GM19324 (cell line): ENCODE measurements at regions not wholly inside any gene's neighbourhood (a gene's known extent, or its start where the extent isn't known, plus 50 kb on each side); places are given as distances from the start of the nearest gene placed in this dataset.

Source experiments
- ATAC-seq: cut with Tn5 transposase; IDR thresholded peaks from one replicate; pipeline ENCODE4 v1.9.1; 2021; ENCODE audit warnings: mild to moderate bottlenecking, moderate library complexity; ENCODE audit not compliant: unreplicated experiment, low FRiP score

GRCh38 chr6:101202867-101203374 lies 190.6 kb upstream of the GRIK2 start:
- ATAC-seq: no peak

GRCh38 chr6:101203664-101204063 lies 189.8 kb upstream of the GRIK2 start:
- ATAC-seq: no peak

- no peak for ATAC-seq
These were observed 185.4 kb upstream of the GRIK2 start for GRCh38 chr6:101208152-101208551.

GRCh38 chr6:101212640-101213039 lies 180.9 kb upstream of the GRIK2 start:
- no peak for ATAC-seq

- ATAC-seq: no peak
These were observed 171.5 kb upstream of the GRIK2 start for GRCh38 chr6:101222007-101222406.

- ATAC-seq: no peak
These were observed 168.8 kb upstream of the GRIK2 start for GRCh38 chr6:101224751-101225150.

GRCh38 chr6:101226677-101227135 lies 166.8 kb upstream of the GRIK2 start:
- ATAC-seq: no peak

- no peak for ATAC-seq
These were observed 162.6 kb upstream of the GRIK2 start for GRCh38 chr6:101230866-101231265.

GRCh38 chr6:101231606-101232235 lies 161.8 kb upstream of the GRIK2 start:
- ATAC-seq: no peak

GRCh38 chr6:101232961-101233360 lies 160.5 kb upstream of the GRIK2 start:
- ATAC-seq: no peak

- no peak for ATAC-seq
These were observed 156.8 kb upstream of the GRIK2 start for GRCh38 chr6:101236709-101237108.

GRCh38 chr6:101241442-101241841 lies 152.1 kb upstream of the GRIK2 start:
- ATAC-seq: no peak

GRCh38 chr6:101249470-101249869 lies 144.0 kb upstream of the GRIK2 start:
- ATAC-seq: no peak

GRCh38 chr6:101257163-101257562 lies 136.3 kb upstream of the GRIK2 start:
- ATAC-seq: no peak

GRCh38 chr6:101259505-101259904 lies 134.0 kb upstream of the GRIK2 start:
- no peak for ATAC-seq

GRCh38 chr6:101263596-101263995 lies 129.9 kb upstream of the GRIK2 start:
- no peak for ATAC-seq

GRCh38 chr6:101266063-101266462 lies 127.4 kb upstream of the GRIK2 start:
- no peak for ATAC-seq

- ATAC-seq: no peak
These were observed 125.0 kb upstream of the GRIK2 start for GRCh38 chr6:101268541-101268940.

GRCh38 chr6:101275251-101275650 lies 118.3 kb upstream of the GRIK2 start:
- ATAC-seq: no peak

- no peak for ATAC-seq
These were observed 117.4 kb upstream of the GRIK2 start for GRCh38 chr6:101276066-101276465.

- no peak for ATAC-seq
These were observed 114.1 kb upstream of the GRIK2 start for GRCh38 chr6:101279410-101279809.

GRCh38 chr6:101281266-101281665 lies 112.2 kb upstream of the GRIK2 start:
- ATAC-seq: no peak

GRCh38 chr6:101284131-101284530 lies 109.4 kb upstream of the GRIK2 start:
- ATAC-seq: no peak
